ENCODE measurements at regions not wholly inside any gene's neighbourhood (a gene's known extent, or its start where the extent isn't known, plus 50 kb on each side); places are given as distances from the start of the nearest gene placed in this dataset.

DNA sequence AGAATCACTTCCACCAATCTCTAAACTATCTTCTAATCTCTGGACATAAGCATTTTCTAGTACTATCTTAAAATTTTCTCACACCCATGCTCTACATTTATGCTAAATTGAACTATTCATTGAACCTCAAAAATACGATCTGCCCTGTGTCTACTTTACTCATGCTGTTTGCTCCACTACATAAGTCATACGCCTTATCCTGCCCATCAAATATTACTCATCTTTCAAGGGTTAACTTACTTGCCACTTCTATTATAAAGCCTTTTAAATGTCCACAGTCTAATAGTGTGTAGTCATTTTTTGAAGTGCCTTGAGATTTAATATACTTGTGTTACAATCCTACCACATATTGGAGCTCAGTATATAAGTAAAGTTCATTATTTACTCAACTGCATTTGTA is 727.7 kb upstream of the SLIT2 start:
- H3K9me3 ChIP-seq (ENCODE audit: control insufficient read depth in 2 of 3, insufficient read depth in 1 of 3, low read length in 3 of 3) = peaks cover 0 to 3% (median 0%) of the 10 kb centered on the region in 3 donors
- no peaks in the 10 kb centered on the region for H3K4me1 ChIP-seq (ENCODE audit: control insufficient read depth in 2 of 3, insufficient read depth in 2 of 3, low read depth in 1 of 3, low read length in 3 of 3)
- no peak for FAIRE-seq
- H3K36me3 ChIP-seq (ENCODE audit: control insufficient read depth in 2 of 3, insufficient read depth in 3 of 3, low read length in 3 of 3) = no peaks in the 10 kb centered on the region
- no peak overlapping the region for H3K9ac ChIP-seq (ENCODE audit: low read length in 3 of 3)
- intact Hi-C loops (cut with DNase I) = no loop called here
- TF ChIP-seq, protein P1, sequence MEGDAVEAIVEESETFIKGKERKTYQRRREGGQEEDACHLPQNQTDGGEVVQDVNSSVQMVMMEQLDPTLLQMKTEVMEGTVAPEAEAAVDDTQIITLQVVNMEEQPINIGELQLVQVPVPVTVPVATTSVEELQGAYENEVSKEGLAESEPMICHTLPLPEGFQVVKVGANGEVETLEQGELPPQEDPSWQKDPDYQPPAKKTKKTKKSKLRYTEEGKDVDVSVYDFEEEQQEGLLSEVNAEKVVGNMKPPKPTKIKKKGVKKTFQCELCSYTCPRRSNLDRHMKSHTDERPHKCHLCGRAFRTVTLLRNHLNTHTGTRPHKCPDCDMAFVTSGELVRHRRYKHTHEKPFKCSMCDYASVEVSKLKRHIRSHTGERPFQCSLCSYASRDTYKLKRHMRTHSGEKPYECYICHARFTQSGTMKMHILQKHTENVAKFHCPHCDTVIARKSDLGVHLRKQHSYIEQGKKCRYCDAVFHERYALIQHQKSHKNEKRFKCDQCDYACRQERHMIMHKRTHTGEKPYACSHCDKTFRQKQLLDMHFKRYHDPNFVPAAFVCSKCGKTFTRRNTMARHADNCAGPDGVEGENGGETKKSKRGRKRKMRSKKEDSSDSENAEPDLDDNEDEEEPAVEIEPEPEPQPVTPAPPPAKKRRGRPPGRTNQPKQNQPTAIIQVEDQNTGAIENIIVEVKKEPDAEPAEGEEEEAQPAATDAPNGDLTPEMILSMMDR (IDR thresholded peaks at IDR 0.05; ENCODE audit: borderline replicate concordance, extremely low read depth, insufficient read depth) = no peak
- H3K4me3 ChIP-seq (ENCODE audit: low read length in 3 of 3) = no peak overlapping the region
- no peak overlapping the region for H3K27ac ChIP-seq (ENCODE audit: low read depth in 2 of 2, low read length in 2 of 2)
- H3K27me3 ChIP-seq (ENCODE audit: control insufficient read depth, insufficient read depth, low read length) = no peaks in the 10 kb centered on the region
- DNase-seq = no peak

DNA sequence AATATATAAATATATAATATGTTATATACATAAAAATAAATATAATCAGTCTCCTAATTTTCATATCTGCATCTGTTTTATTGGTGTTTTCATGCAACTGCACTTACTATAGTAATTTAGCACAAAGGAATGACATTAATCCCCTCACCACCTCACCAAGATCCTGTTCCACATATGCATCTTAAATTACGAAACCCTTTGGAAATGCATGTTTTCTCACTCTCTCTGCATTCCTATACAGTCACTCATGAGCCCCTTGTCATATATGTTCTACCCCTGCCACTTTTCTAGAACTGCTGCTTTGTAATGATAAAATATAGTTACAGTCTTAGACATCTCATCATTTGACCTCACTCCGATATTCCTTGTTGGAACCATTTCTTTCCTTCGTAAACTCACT is 728.7 kb upstream of the SLIT2 start:
- DNase-seq = no peak
- intact Hi-C loops (cut with DNase I) = no loop called here
- H3K36me3 ChIP-seq (ENCODE audit: control insufficient read depth in 2 of 3, insufficient read depth in 3 of 3, low read length in 3 of 3) = no peaks in the 10 kb centered on the region
- TF ChIP-seq, protein P1 (IDR thresholded peaks at IDR 0.05; ENCODE audit: borderline replicate concordance, extremely low read depth, insufficient read depth) = no peak
- H3K9ac ChIP-seq (ENCODE audit: low read length in 3 of 3) = no peak overlapping the region
- no peaks in the 10 kb centered on the region for H3K27me3 ChIP-seq (ENCODE audit: control insufficient read depth, insufficient read depth, low read length)
- FAIRE-seq = no peak
- no peaks in the 10 kb centered on the region for H3K4me1 ChIP-seq (ENCODE audit: control insufficient read depth in 2 of 3, insufficient read depth in 2 of 3, low read depth in 1 of 3, low read length in 3 of 3)
- H3K9me3 ChIP-seq (ENCODE audit: control insufficient read depth in 2 of 3, insufficient read depth in 1 of 3, low read length in 3 of 3) = no peaks in the 10 kb centered on the region
- H3K4me3 ChIP-seq (ENCODE audit: low read length in 3 of 3) = no peak overlapping the region
- H3K27ac ChIP-seq (ENCODE audit: low read depth in 2 of 2, low read length in 2 of 2) = no peak overlapping the region

DNA sequence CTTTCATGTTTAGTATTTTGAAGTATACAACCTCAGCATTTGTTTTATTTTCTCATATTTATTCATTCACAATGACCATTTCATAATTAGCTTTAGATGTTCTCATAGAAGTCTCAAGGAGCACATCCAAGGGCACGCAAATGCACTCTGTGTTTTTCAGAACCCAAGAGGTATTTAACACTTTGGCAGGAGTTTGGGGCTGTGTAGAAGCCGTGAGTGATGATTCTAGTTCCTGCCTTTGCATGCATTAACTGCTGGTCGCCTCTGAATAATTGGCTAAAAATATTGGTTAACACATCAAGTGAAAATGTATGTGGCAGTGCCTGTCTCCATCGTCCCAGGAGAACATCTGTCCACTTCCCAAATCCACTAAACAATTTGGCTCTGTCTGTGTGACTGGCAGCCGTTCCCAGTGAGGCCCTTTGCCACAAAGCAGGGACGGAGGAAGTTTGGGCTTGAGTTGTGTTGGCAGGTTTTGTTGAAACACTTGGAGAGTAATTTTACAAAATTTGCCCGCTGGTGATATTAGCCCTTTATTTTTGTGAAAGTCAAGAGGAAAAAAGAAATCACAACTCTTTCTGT is 730.7 kb upstream of the SLIT2 start:
- TF ChIP-seq, protein P1 (IDR thresholded peaks at IDR 0.05; ENCODE audit: borderline replicate concordance, extremely low read depth, insufficient read depth) = no peak
- Histone ChIP-seq H3K27ac (ENCODE audit: low read depth in 2 of 2, low read length in 2 of 2) (no peak overlapping the region), H3K4me3 (ENCODE audit: low read length in 3 of 3) (no peak overlapping the region), H3K36me3 (ENCODE audit: control insufficient read depth in 2 of 3, insufficient read depth in 3 of 3, low read length in 3 of 3) (no peaks in the 10 kb centered on the region), H3K4me1 (ENCODE audit: control insufficient read depth in 2 of 3, insufficient read depth in 2 of 3, low read depth in 1 of 3, low read length in 3 of 3) (no peaks in the 10 kb centered on the region), H3K9ac (ENCODE audit: low read length in 3 of 3) (no peak overlapping the region), H3K9me3 (ENCODE audit: control insufficient read depth in 2 of 3, insufficient read depth in 1 of 3, low read length in 3 of 3) (no peaks in the 10 kb centered on the region), H3K27me3 (ENCODE audit: control insufficient read depth, insufficient read depth, low read length) (no peaks in the 10 kb centered on the region)
- no peak for FAIRE-seq
- intact Hi-C loops (cut with DNase I) = no loop called here
- DNase-seq = no peak

Measured in kidney (tissue), 13 donors.